NCI-H526 treated with DMSO at 0.1 percent for 48 hours (cell line): ENCODE measurements at regions not wholly inside any gene's neighbourhood (a gene's known extent, or its start where the extent isn't known, plus 50 kb on each side); places are given as distances from the start of the nearest gene placed in this dataset.
"Not testable (repeated sequence)": the region's sequence is repeated elsewhere in the genome, so short reads cannot be mapped to it uniquely, and the experiment has no call there.

Experiments used
- DNase-seq: peaks from one replicate; lab custom pipeline; 2025; lab: John Stamatoyannopoulos, UW

DNA sequence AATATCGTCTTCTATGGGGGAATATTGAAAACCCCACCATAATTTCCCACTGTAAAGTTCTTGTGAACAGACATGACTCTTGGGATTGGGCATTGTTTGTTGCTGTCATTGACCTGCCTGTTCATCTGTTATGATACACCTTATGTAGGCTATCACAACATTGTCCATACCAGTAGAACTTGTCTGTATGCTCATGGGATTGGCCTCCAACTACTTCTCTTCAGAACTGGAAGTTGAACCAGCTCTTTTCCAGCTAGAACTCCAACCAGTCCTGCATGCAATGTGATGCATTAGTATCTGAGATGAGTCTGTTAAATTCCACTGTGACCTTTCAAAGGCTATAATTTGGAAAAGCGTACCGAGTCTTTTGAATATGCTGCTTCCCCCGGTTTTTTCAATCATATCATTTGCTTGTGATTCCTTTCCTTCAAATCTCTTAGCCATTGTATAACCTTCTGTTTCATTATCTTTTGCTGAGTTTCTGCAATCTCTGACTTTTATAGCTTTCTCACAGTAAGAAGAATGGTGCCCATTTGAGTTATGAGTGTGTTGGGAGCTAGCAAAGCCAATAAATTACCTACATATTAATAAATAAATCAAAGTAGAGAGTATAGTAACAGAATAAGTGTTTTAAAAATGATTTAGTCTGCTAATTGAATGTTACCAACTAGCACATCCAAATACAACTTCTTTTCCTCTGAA lies 101.9 kb downstream of the PLK2 start:
- DNase-seq: no peak

DNA sequence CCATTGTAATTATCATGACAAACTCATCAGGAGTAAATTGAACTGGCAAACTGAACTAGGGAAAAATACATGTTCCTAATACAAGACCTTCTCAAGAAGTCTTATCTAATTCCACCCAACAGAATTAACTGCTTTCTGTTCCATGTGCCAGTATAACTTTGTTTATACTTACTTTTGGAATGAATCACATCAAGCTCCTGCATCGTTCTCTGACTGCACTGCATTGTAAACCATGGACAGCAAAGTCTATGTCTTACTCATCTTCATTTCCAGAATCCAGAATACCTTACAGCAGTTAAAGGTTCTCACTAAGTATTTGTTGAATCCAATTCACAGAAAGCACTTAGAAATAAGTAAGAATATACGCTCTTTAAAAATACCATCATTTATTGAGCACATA lies 102.8 kb downstream of the PLK2 start:
- DNase-seq: no peak

DNA sequence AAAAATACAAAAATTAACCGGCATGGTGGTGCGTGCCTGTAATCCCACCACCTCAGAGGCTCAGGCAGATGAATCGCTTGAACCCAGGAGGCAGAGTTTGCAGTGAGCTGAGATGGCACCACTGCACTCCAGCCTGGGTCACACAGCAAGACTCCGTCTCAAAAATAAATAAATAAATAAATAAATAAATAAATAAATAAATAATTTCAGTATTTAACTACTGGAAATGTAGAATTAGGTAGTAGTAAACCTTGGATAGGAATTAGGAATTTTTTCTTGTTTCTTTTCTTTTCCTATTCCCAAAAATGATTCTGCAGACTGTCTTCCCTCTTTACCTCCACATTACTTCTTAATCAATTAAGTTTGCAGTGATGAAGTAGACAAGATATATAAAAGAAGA lies 103.2 kb downstream of the PLK2 start:
- no peak for DNase-seq

DNA sequence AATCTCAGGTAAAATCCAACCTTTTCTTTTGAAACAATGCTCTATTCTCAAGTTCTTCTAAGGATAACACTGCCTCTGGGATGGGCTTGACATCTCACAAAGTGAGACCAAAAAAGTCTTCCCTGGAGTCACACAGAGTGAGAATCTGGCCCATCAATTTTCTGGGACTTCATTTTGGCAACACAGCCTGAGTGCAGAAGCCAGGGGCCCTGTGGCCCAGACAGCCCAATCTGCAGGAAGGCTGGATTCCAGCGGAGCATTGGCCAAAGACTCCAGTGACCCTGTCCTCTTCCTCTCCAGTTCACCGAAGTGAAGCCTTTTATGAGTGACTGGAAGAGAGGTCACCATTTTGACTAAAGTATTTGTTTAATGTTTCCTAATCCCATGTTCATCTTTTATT lies 105.1 kb downstream of the PLK2 start:
- DNase-seq: no peak

DNA sequence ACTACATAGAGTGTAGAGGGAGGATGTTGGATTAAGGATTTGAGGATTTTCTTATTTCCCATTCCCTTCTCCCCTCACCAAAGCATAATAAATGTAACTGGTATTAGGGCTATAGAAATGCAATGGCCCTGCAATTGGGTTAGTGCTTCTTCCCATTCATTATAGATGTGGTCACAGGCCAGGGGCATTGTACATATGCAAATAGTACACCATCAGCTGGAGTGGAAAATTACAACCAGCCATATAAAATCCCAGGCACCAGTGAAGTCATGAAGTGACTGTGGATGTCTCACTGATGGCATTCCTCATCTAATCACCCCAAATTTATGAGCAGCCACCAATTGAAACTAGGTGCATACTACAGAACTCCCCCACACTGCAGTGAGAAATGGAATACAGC lies 105.9 kb downstream of the PLK2 start:
- DNase-seq: no peak

DNA sequence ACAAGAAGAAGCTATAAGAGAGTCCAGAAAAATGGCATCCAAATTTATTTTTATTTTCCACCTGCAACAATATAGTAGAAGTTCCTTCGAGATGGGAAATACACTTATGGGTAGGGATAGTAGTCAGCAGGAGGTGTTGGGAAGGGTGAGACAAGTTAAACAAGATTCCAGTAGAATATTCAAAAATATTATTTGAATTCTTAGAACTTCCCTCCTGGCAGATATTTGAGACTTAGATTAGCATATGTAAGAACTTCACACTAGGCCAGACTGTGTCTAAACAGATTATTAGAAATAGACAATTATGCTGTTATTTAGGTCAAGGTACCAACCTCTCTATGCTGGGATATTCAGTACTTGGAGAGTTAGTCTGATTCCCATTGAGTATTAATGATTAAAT lies 108.7 kb downstream of the PLK2 start:
- DNase-seq: no peak

DNA sequence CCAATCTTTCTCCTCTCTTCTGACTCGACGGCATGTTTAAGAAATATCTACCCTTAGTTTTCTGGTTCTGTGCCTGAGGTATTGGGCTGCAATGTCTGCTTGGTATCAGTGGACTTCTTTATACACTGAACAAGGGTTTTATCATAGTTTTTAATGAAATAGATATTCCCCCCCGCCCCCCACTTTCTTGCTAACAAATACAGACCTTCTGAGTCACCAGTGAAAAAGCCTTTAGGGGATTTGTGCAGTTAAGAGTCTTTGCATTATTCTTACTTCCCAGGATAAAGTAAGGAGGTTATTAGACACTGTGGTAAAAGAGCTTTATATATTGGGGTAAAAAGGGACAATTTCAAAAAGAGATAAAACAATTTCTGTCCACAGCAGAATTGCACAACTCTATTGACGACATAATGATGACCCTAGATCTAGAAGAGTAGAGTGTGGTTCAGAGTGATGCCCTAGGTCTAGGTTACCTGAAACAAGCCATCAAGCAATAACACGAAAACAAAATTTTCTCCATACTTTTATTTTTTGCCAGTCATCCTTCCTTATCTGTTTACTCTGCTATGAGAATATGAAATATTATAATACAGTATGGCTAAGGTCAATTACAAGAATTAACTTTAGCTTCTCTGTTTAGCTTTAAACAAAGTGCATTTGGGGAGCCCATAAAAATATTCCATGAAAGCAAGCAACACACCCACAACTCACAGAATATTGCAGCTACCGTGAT lies 110.7 kb downstream of the PLK2 start:
- DNase-seq: no peak

DNA sequence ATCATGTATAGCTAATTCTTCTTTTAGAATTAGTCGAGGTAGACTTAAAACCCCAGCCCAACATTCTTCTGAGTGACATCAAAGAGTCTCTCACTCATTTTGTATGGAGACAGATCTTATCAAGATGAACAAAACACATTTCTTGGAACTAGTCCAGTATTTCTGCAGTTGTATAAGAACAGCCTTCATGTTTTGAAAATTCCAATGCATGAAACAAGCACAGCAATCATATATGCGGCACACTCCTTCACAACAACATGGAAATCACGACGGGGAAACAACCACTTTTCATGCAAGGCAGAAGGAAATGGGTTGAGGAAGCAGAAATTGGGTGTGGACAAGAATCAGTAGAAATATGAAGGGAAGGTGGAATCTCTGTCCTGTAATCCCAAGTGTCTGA lies 113.8 kb downstream of the PLK2 start:
- no peak for DNase-seq

DNA sequence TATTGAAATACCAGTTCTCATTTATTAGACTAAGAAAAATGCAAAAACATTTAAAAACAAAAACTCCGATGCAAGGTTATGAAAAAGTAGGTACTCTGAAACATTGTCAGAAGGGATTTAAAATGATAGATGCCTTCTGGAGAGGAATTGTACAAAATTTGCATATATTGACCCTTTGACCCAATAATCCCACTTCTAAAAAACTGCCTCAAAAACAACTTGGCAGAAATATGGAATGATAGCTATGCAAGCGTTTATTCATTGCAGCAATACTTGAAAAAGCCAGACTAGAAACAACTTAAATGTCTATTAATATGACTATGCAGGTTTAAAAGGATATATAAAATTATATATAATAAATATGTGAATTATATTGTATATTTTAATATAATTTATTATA lies 118.4 kb downstream of the PLK2 start:
- no peak for DNase-seq

DNA sequence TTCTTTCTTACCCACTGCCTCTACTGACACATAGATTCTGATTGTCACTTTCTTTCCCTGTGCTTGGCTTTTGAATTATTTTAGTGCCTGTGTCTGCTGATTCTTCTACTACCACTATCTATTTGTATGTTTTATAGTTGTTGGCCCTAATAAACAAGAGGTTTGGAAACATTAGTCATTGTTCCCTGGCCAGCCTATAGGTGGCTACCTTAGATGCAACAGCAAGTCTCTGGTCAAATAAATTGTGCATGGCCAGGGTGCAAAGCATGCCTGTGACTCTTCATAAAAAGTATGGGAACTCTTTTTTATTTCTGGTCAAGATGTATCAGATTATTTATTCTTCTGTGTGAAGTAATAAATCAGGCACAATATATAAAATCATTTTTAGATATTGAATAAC lies 124.4 kb downstream of the PLK2 start:
- DNase-seq: no peak

DNA sequence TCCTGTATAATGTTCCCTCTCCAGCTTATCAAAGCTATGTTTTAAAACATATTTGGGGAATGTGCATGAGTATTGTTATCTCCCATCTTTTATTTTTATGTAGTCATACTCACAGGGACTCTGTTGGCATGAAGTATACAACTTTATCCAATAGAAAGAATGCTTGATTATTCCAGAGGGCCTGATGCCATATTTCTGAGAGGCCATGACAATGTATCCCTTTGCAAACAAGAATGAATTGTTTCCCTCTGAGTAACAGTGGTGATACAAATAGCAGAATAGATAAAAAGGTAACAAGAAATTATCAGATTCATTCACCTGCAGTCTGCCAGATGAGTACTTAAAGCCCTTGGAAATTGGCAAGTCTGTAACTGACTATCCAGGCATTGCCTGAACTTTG lies 125.9 kb downstream of the PLK2 start:
- DNase-seq: no peak

DNA sequence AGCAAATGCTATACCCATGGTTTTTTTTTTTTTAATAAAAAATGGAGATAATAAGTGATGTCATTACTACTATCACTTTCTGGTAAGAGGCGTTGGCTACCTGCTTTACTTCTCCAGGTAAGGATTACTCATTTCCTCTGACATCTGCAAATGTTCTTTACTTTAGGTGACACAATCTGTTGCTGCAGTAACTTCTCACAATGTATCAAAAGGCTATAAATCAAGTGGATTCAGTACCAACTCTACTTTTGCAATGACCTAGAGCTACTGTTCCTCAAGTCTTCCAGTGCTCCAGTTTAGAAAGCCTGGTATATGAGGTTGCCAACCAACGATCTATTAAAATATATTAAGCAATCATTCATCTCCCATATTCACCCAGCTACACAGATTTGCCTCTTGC lies 129.1 kb downstream of the PLK2 start:
- DNase-seq: no peak

DNA sequence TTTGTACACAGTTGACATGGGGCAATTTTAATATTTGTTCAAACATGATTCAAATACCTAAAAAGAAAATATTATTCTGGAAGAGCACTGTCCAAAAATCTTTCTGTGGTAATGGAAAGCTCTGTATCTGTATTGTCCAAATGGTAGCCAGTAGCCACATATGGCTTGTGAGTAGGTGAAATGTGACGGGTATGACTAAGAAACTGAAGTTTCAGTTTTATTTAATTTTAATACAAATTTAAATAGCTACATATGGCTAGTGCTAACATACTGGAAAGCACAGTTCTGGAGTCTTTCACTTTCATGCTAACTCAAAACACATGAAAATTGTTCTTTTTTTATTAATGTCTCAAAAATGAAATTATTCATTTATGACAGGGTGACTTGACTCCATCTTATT lies 132.6 kb downstream of the PLK2 start:
- no peak for DNase-seq

DNA sequence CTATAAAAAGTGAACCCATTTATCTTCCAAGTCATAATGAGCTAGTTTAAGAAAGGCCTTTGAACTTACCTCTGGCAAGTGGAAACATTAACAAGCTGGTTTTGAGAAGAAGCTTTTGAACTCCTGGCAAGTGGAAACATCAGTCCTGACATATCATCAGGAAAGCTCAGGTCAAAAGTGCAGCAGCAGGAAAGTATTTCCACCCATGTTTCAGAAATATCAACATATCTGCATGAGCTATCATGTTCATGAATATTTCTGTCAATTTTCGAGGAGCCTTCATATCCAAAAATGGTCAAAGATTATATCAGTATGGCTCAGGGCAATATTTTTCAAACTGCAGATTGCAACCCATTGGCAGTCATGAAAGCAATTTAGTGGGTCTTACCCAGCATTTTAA lies 133.9 kb downstream of the PLK2 start:
- no peak for DNase-seq

DNA sequence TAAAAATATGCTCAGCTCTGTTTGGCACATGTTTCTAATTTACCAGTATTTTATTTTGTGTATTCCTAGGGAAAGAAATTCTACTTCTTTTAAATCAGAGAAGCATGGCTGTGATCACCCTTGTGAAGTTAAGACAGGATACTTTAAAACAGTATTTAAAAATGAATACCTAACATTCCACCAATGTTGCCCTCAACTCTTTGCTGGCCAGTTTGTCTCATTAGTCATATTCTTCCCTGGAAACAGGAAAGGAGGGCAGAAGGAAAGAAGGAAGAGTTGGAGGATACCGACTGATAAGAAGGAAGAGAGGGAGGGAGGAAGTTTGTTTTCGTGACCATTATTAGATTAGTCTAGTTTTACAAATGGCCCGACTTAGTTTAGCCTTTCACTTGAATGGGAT lies 137.4 kb downstream of the PLK2 start:
- no peak for DNase-seq

DNA sequence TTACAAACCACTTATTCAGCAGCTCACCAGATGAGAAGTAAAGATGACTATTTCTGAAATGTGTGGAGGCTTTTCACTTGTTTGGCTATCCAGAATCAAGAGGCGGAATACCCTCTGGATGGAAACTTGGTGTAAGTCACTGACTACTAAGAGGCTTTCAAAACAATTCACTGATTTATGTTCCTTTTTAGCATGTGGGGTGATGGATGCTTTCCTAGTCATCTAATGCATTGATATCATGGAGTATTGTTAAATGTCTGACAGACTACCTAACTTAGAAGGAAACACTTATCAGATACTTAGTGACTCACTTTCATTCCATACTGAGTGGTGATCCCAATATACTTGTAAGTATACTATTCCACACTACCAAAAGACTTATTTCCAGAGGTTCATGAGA lies 141.4 kb downstream of the PLK2 start:
- no peak for DNase-seq

DNA sequence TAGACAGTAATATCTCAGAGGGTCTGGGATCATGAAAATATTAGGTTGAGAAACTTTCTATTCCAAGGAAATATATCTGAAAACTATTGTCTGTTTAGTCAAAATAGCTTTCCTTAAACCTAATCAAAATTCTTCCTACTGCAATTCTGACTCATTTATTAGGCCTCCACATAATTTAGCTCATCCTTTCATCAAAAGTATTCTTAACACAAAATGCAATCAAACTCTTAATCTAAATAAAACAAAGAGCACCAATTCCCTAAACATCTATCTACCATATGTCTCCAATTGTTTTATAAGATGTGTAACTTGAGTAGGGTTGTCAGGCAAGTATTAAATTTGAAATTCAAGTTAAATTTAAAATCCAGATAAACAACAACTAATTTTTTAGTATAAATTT lies 142.1 kb downstream of the PLK2 start:
- DNase-seq: no peak

DNA sequence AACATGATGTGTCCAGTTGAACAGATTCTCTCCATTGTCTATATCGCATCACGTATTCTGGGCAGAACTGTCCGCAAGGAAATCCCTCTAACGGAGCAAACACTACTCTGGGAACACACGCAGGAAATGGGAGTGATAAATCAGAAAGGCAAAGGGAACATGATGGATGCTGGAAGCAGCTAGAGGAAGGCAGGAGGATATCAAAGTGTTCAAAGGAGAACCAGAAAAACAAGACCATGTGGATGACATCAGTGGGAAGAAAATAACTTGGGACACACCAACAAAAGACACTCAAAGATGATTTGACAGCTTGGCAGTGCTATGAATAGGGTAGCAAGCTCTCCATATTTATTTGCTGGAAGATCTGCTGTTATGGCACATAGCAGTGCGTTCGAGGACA lies 142.9 kb downstream of the PLK2 start:
- DNase-seq: no peak

DNA sequence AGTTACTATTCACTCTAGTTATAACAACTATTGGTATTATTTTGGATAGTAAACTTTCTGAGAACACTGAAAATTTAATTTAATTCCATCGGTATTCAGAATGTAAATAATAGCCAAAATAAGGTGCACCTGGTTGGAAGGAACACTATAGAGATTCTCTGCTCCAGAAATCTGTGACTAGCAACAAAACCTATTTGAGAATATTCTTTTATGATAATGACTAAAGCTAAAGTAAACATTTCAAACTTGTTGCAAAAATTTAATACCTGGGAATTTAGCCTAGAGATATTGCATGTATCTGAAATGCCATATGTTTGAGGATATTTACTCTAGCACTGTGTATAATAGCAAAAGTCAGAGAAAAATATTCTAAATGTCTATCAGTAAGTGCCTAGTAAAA lies 144.1 kb downstream of the PLK2 start:
- no peak for DNase-seq

DNA sequence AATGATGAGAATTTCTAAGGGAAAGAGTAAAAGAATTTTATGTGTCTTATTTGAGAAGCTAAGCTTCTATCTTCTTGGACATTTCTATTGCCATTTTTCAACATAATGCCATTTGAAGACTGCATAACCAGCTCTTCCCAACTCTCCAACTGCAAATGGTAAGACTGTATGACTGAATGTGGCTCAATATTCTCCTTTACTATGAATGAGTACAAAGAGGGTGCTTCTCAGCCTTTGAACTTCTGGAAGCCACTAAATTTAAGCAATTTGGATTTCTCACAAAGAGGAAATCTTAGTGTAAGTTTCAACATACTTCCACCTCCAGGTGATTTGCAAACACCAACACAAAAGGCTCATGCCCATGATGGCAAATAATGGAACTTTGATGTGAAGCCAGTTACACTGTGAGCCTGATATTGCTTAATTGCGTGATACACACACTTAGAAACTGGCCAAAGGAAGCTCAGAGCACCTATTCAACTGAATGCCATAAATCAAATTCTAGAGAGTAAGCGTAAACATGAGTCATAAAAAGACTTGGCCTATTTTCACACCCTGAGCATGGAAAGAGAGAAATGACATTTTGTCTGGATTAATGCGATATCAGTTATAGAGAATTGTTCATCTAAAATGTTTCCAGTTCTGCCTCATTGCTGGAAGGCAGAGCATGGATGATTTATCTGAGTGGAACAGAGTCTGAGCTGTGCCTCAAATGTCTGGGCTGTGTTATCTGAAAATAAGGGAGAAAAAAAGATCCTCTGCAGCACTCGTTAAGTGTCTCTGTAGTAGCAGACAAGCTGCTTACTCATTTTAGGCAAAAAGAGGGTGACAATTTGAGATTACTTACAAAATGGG lies 145.3 kb downstream of the PLK2 start:
- DNase-seq: no peak

DNA sequence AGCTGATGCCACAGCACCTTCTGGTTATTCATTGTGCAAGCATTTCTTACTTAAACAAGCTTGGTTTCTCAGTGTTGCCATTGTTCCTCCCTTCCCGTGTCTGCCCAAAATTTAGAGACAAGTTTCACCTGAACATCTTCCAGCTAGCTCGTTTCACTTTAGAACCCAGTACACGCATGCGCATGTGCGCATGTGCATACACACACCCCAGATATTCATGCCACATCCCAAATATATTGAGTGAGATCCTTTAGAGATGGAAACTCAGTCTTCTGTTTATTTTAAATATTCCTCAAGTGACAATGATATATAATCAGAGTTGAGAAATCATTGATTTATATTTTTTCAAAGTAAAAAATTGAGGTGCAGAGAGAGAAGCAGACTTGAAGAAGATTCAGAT lies 147.6 kb downstream of the PLK2 start:
- DNase-seq: no peak

DNA sequence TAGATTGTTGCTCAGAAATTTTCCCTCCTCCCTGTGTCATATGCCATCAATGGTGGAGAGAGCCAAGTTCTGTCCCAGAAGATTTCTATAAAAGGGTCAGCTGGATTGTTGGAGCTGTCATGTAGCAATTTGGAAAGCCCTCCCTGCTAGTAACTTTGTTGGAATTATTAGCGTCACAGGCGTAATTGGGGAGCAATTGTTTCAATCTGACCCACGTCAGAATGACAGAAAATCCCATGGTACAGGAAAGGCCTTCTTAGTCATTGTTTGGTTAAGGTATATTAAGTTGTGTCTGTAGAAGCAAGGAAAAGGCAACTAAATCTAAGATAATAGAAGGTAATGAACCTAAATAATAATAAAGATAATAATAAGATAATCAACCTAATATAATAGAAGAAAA lies 148.4 kb downstream of the PLK2 start:
- no peak for DNase-seq

DNA sequence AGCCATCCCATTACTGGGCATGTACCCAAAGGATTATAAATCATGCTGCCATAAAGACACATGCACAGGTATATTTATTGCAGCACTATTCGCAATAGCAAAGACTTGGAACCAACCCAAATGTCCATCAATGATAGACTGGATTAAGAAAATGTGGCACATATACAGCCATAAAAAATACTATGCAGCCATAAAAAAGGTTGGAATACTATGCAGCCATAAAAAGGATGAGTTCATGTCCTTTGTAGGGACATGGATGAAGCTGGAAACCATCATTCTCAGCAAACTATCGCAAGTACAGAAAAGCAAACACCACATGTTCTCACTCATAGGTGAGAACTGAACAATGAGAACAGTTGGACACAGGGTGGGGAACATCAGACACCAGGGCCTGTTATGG lies 151.5 kb downstream of the PLK2 start:
- DNase-seq: not testable (repeated sequence)
